Stomach (tissue), 8 donors: ENCODE measurements at regions not wholly inside any gene's neighbourhood (a gene's known extent, or its start where the extent isn't known, plus 50 kb on each side); places are given as distances from the start of the nearest gene placed in this dataset.

Experiments
- DNase-seq, 2 donors: peaks; one replicate each; pipeline versions ENCODE4 v3.0.0 to v3.0.0-alpha.2; 2013 to 2019
- H3K27ac ChIP-seq, 5 donors: fragments of 200-600 bp in 4 of 5; sonication (generic) in 4 of 5; one replicate each; pipeline ENCODE4 v1.5.1; 2013 to 2019; ENCODE audit warnings: mild to moderate bottlenecking in 1 of 5, moderate library complexity in 1 of 5
- H3K27me3 ChIP-seq, 3 donors: fragments of 200-600 bp; sonication (generic); one replicate each; pipeline ENCODE4 v1.5.1; 2017 to 2019; ENCODE audit warnings: mixed run types in 1 of 3
- H3K36me3 ChIP-seq, 4 donors: fragments of 200-600 bp; sonication (generic); 1 replicate in 3 of 4; 2 replicates in 1 of 4; pipeline ENCODE4 v1.5.1; 2016 to 2019
- H3K4me1 ChIP-seq, 4 donors: fragments of 200-600 bp; sonication (generic); one replicate each; pipeline ENCODE4 v1.5.1; 2016 to 2019
- H3K4me3 ChIP-seq, 4 donors: fragments of 200-600 bp; sonication (generic) in 3 of 4; one replicate each; pipeline ENCODE4 v1.5.1; 2016 to 2019; ENCODE audit warnings: mild to moderate bottlenecking in 1 of 4
- H3K9me3 ChIP-seq, 4 donors: fragments of 200-600 bp; sonication (generic); one replicate each; pipeline ENCODE4 v1.5.1; 2016 to 2019
- CTCF ChIP-seq, 7 experiments: fragments of 450-650 bp in 4 of 7; fragments of 200-600 bp in 3 of 7; sonication (generic) in 3 of 7; IDR thresholded peaks; one replicate each; pipeline ENCODE4 v1.5.1; 2016 to 2019; ENCODE audit warnings: antibody characterized with exemption in 7 of 7, control low read depth in 2 of 7, mild to moderate bottlenecking in 1 of 7
- EP300 ChIP-seq: sonication (generic); formaldehyde crosslinking; IDR thresholded peaks from one replicate; pipeline ENCODE4 v1.6.1; 2017; ENCODE audit warnings: antibody characterized with exemption
- POLR2A ChIP-seq, 4 donors: fragments of 450-650 bp; IDR thresholded peaks; one replicate each; pipeline ENCODE4 v1.6.1; 2016; ENCODE audit warnings: antibody characterized with exemption in 4 of 4, control low read depth in 2 of 4, mild to moderate bottlenecking in 1 of 4, moderate library complexity in 1 of 4
- POLR2AphosphoS5 ChIP-seq, 3 donors: sonication (generic); formaldehyde crosslinking; IDR thresholded peaks; one replicate each; pipeline ENCODE4 v1.6.1; 2016; ENCODE audit warnings: antibody characterized with exemption in 3 of 3
- WGBS, 5 donors: extraction: QIAGEN DNeasy Blood & Tissue Kit in 3 of 5; methylation state at CpG; one replicate each; pipeline versions ENCODE4 v1.1.5 to v1.1.7; 2013 to 2018; 5-methylcytosine and 5-hydroxymethylcytosine counted together
- intact Hi-C: fragments of 100-400 bp; cut with DNase I; formaldehyde crosslinking; loops from one replicate; pipeline ENCODE4 v1.15.1; 2023; ENCODE audit warnings: low total_unique reads
- donor health status: healthy with polysubstance abuse.
- donor health status: Bipolar disorder and iron deficiency.
- donor health status: healthy.

- TF ChIP-seq POLR2AphosphoS5 (IDR thresholded peaks at IDR 0.05) (no peak), CTCF (IDR thresholded peaks at IDR 0.05) (no peak), POLR2A (IDR thresholded peaks at IDR 0.05) (no peak), EP300 (no peak)
- WGBS, 5 donors, result 89 to 93% (median 90%) methylated on average over 3 of the region's 3 CpGs
- Histone ChIP-seq H3K36me3 (no peaks in the 10 kb centered on the region), H3K4me3 (no peak overlapping the region), H3K4me1 (peaks cover 0 to 5% (median 0%) of the 10 kb centered on the region in 4 donors), H3K27ac (no peak overlapping the region), H3K9me3 (no peaks in the 10 kb centered on the region), H3K27me3 (no peaks in the 10 kb centered on the region)
- no peak for DNase-seq
- intact Hi-C loops, result no loop called here
Measured at GRCh38 chr12:93974252-93974651, 174.1 kb upstream of the PLXNC1 start.

- Histone ChIP-seq H3K9me3 (no peaks in the 10 kb centered on the region), H3K27ac (no peak overlapping the region), H3K36me3 (no peaks in the 10 kb centered on the region), H3K4me1 (peaks cover 0 to 5% (median 0%) of the 10 kb centered on the region in 4 donors), H3K27me3 (no peaks in the 10 kb centered on the region), H3K4me3 (no peak overlapping the region)
- 38 to 89% (median 72%) methylated on average over 2 of the region's 2 CpGs for WGBS, 5 donors
- no peak for TF ChIP-seq EP300
- no peak for TF ChIP-seq CTCF (IDR thresholded peaks at IDR 0.05)
- TF ChIP-seq POLR2A (IDR thresholded peaks at IDR 0.05), result no peak
- TF ChIP-seq POLR2AphosphoS5 (IDR thresholded peaks at IDR 0.05), result no peak
- no peak for DNase-seq
- intact Hi-C loops, result no loop called here
Measured at GRCh38 chr12:93976024-93976423, 172.4 kb upstream of the PLXNC1 start.

GRCh38 chr12:93977081-93977480 is 171.3 kb upstream of the PLXNC1 start:
- TF ChIP-seq POLR2AphosphoS5 (IDR thresholded peaks at IDR 0.05) (no peak), EP300 (no peak), CTCF (IDR thresholded peaks at IDR 0.05) (no peak), POLR2A (IDR thresholded peaks at IDR 0.05) (no peak)
- WGBS, 5 donors, result 43 to 74% (median 61%) methylated on average over 3 of the region's 3 CpGs
- H3K9me3 ChIP-seq, result no peaks in the 10 kb centered on the region
- DNase-seq, result no peak
- H3K27me3 ChIP-seq, result no peaks in the 10 kb centered on the region
- intact Hi-C loops, result no loop called here
- H3K4me1 ChIP-seq, result peaks cover 0 to 5% (median 0%) of the 10 kb centered on the region in 4 donors
- no peaks in the 10 kb centered on the region for H3K36me3 ChIP-seq
- H3K4me3 ChIP-seq, result no peak overlapping the region
- no peak overlapping the region for H3K27ac ChIP-seq

GRCh38 chr12:93978553-93978952 is 169.8 kb upstream of the PLXNC1 start:
- peaks cover 0 to 7% (median 3%) of the 10 kb centered on the region in 4 donors for H3K4me1 ChIP-seq
- H3K27me3 ChIP-seq, result no peaks in the 10 kb centered on the region
- no peaks in the 10 kb centered on the region for H3K36me3 ChIP-seq
- H3K27ac ChIP-seq, result no peak overlapping the region
- WGBS, 5 donors, result 81 to 98% (median 93%) methylated on average over 1 of the region's 1 CpG
- TF ChIP-seq EP300 (no peak), POLR2A (IDR thresholded peaks at IDR 0.05) (no peak), POLR2AphosphoS5 (IDR thresholded peaks at IDR 0.05) (peak in 1 of 3 donors; percentile 20), CTCF (IDR thresholded peaks at IDR 0.05) (no peak)
- H3K4me3 ChIP-seq, result no peak overlapping the region
- H3K9me3 ChIP-seq, result no peaks in the 10 kb centered on the region
- DNase-seq, result no peak
- intact Hi-C loops, result no loop called here
